ENCODE measurements at regions not wholly inside any gene's neighbourhood (a gene's known extent, or its start where the extent isn't known, plus 50 kb on each side); places are given as distances from the start of the nearest gene placed in this dataset.

- Histone ChIP-seq H3K4me1 (ENCODE audit: control insufficient read depth in 1 of 2, low read depth in 2 of 2) (no peaks in the 10 kb centered on the region), H3K27me3 (replicated peaks; ENCODE audit: insufficient read depth) (no peaks in the 10 kb centered on the region), H3K36me3 (no peaks in the 10 kb centered on the region), H3K27ac (no peak overlapping the region), H3K4me3 (no peak overlapping the region), H3K9me3 (no peaks in the 10 kb centered on the region)
- no peak for DNase-seq (ENCODE audit: low spot score)
- no peak for ATAC-seq (ENCODE audit: insufficient number of reproducible peaks, low FRiP score, low read depth)
- no peak for TF ChIP-seq CTCF (IDR thresholded peaks at IDR 0.05)
Observed at GRCh38 chr14:97776890-97777558, 979.8 kb downstream of the VRK1 start.

- DNase-seq (ENCODE audit: low spot score) = no peak
- no peaks in the 10 kb centered on the region for H3K27me3 ChIP-seq (replicated peaks; ENCODE audit: insufficient read depth)
- ATAC-seq (ENCODE audit: insufficient number of reproducible peaks, low FRiP score, low read depth) = no peak
- no peak overlapping the region for H3K27ac ChIP-seq
- no peaks in the 10 kb centered on the region for H3K9me3 ChIP-seq
- H3K36me3 ChIP-seq = no peaks in the 10 kb centered on the region
- no peaks in the 10 kb centered on the region for H3K4me1 ChIP-seq (ENCODE audit: control insufficient read depth in 1 of 2, low read depth in 2 of 2)
- no peak for TF ChIP-seq CTCF (IDR thresholded peaks at IDR 0.05)
- H3K4me3 ChIP-seq = no peak overlapping the region
Observed at GRCh38 chr14:97777622-97778355, 980.6 kb downstream of the VRK1 start.

GRCh38 chr14:97779140-97779539, 982.0 kb downstream of the VRK1 start:
- no peaks in the 10 kb centered on the region for H3K36me3 ChIP-seq
- no peak overlapping the region for H3K27ac ChIP-seq
- no peak overlapping the region for H3K4me3 ChIP-seq
- no peaks in the 10 kb centered on the region for H3K9me3 ChIP-seq
- no peaks in the 10 kb centered on the region for H3K4me1 ChIP-seq (ENCODE audit: control insufficient read depth in 1 of 2, low read depth in 2 of 2)
- ATAC-seq (ENCODE audit: insufficient number of reproducible peaks, low FRiP score, low read depth) (no peak), DNase-seq (ENCODE audit: low spot score) (no peak)
- no peak for TF ChIP-seq CTCF (IDR thresholded peaks at IDR 0.05)
- no peaks in the 10 kb centered on the region for H3K27me3 ChIP-seq (replicated peaks; ENCODE audit: insufficient read depth)

GRCh38 chr14:97780804-97781203, 983.6 kb downstream of the VRK1 start:
- no peak for TF ChIP-seq CTCF (IDR thresholded peaks at IDR 0.05)
- H3K36me3 ChIP-seq = no peaks in the 10 kb centered on the region

GRCh38 chr14:97781961-97782360, 984.8 kb downstream of the VRK1 start:
- ATAC-seq (ENCODE audit: insufficient number of reproducible peaks, low FRiP score, low read depth) (no peak), DNase-seq (ENCODE audit: low spot score) (no peak)
- Histone ChIP-seq H3K4me3 (no peak overlapping the region), H3K27me3 (replicated peaks; ENCODE audit: insufficient read depth) (no peaks in the 10 kb centered on the region), H3K9me3 (no peaks in the 10 kb centered on the region), H3K27ac (no peak overlapping the region), H3K36me3 (no peaks in the 10 kb centered on the region), H3K4me1 (ENCODE audit: control insufficient read depth in 1 of 2, low read depth in 2 of 2) (no peaks in the 10 kb centered on the region)
- TF ChIP-seq CTCF (IDR thresholded peaks at IDR 0.05) = no peak

More at GRCh38 chr14:97780804-97781203, 983.6 kb downstream of the VRK1 start:
- H3K27ac ChIP-seq = no peak overlapping the region
- DNase-seq (ENCODE audit: low spot score) (no peak), ATAC-seq (ENCODE audit: insufficient number of reproducible peaks, low FRiP score, low read depth) (no peak)
- no peaks in the 10 kb centered on the region for H3K9me3 ChIP-seq
- no peaks in the 10 kb centered on the region for H3K4me1 ChIP-seq (ENCODE audit: control insufficient read depth in 1 of 2, low read depth in 2 of 2)
- no peak overlapping the region for H3K4me3 ChIP-seq
- H3K27me3 ChIP-seq (replicated peaks; ENCODE audit: insufficient read depth) = no peaks in the 10 kb centered on the region
